ENCODE measurements at regions not wholly inside any gene's neighbourhood (a gene's known extent, or its start where the extent isn't known, plus 50 kb on each side); places are given as distances from the start of the nearest gene placed in this dataset.

DNA sequence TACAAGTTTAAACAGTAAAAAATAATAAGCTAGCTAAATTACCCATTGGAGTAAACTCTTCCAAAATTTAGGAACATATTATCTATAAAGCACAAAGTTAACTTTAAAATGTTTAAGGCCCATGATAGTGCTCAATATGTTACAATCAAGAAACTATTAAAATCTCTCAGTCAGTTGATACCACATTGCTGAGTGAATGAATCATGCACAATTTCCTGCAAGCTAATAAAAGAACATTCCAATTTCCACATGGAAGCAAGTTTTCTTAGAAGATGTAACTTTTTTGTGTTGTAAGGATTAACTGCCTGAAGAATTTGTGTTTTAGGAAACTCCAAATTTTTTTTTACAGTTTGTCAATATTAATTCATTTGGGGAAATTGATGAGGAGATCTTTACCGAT is 666.6 kb downstream of the SLITRK1 start:
- DNase-seq (ENCODE audit: low spot score) = no peak
- Histone ChIP-seq H4K20me1 (ENCODE audit: insufficient read depth, low read length) (no peaks in the 10 kb centered on the region), H2AFZ (ENCODE audit: low read length) (no peak overlapping the region), H3K36me3 (ENCODE audit: insufficient read depth, low read length) (no peaks in the 10 kb centered on the region), H3K9me3 (ENCODE audit: low read length) (no peaks in the 10 kb centered on the region), H3K79me2 (ENCODE audit: insufficient read depth, low read depth, low read length) (no peaks in the 10 kb centered on the region), H3K4me3 (ENCODE audit: low read depth, low read length, poor library complexity, severe bottlenecking) (no peak overlapping the region), H3K27ac (ENCODE audit: low read depth, low read length, poor library complexity, severe bottlenecking) (no peak overlapping the region), H3K9me2 (ENCODE audit: insufficient read depth, low read length) (no peaks in the 10 kb centered on the region), H3K4me2 (ENCODE audit: low read length) (no peak overlapping the region), H3K4me1 (ENCODE audit: insufficient read depth, low read length, poor library complexity, severe bottlenecking) (no peaks in the 10 kb centered on the region)
- BruUV-seq (replicated peaks) = no TSS peak
- ChIA-PET CTCF (ENCODE audit: unreplicated experiment) (no interaction called here), POLR2A (no interaction called here)
- intact Hi-C loops (cut with micrococcal nuclease; ENCODE audit: unreplicated experiment) = no loop called here
- no peak for TF ChIP-seq EZH2phosphoT487 (IDR thresholded peaks at IDR 0.05; ENCODE audit: borderline replicate concordance, low read depth, low read length)
- TF ChIP-seq, protein P1, sequence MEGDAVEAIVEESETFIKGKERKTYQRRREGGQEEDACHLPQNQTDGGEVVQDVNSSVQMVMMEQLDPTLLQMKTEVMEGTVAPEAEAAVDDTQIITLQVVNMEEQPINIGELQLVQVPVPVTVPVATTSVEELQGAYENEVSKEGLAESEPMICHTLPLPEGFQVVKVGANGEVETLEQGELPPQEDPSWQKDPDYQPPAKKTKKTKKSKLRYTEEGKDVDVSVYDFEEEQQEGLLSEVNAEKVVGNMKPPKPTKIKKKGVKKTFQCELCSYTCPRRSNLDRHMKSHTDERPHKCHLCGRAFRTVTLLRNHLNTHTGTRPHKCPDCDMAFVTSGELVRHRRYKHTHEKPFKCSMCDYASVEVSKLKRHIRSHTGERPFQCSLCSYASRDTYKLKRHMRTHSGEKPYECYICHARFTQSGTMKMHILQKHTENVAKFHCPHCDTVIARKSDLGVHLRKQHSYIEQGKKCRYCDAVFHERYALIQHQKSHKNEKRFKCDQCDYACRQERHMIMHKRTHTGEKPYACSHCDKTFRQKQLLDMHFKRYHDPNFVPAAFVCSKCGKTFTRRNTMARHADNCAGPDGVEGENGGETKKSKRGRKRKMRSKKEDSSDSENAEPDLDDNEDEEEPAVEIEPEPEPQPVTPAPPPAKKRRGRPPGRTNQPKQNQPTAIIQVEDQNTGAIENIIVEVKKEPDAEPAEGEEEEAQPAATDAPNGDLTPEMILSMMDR (conservative IDR thresholded peaks at IDR 0.05; ENCODE audit: low read length) = no peak

DNA sequence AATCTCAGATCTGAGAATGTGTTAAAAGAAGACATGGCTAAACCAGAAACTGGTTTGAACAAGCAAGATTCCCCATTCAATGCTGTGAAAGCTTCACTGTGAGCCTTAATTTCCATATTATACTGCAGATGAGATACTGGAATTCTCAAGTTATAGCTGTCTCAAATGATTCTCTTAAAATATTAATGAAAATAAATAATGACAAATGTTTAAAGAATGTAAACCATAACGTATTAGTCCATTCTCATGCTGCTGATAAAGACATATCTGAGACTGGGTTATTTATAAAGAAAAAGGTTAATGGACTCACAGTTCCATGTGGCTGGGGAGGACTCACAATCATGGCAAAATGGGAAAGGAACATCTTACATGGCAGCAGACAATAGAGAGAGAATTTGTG is 667.8 kb downstream of the SLITRK1 start:
- no peak overlapping the region for H2AFZ ChIP-seq (ENCODE audit: low read length)
- H3K4me2 ChIP-seq (ENCODE audit: low read length) = no peak overlapping the region
- DNase-seq (ENCODE audit: low spot score) = no peak
- H4K20me1 ChIP-seq (ENCODE audit: insufficient read depth, low read length) = no peaks in the 10 kb centered on the region
- H3K79me2 ChIP-seq (ENCODE audit: insufficient read depth, low read depth, low read length) = no peaks in the 10 kb centered on the region
- no peak overlapping the region for H3K4me3 ChIP-seq (ENCODE audit: low read depth, low read length, poor library complexity, severe bottlenecking)
- CTCF ChIA-PET (ENCODE audit: unreplicated experiment) = no interaction called here
- no peak for TF ChIP-seq EZH2phosphoT487 (IDR thresholded peaks at IDR 0.05; ENCODE audit: borderline replicate concordance, low read depth, low read length)
- TF ChIP-seq, protein P1 (conservative IDR thresholded peaks at IDR 0.05; ENCODE audit: low read length) = no peak
- intact Hi-C loops (cut with micrococcal nuclease; ENCODE audit: unreplicated experiment) = no loop called here
- H3K4me1 ChIP-seq (ENCODE audit: insufficient read depth, low read length, poor library complexity, severe bottlenecking) = no peaks in the 10 kb centered on the region
- POLR2A ChIA-PET = interaction anchor here (1.1 kb wide), 1 partner anchor 16 kb away, joined by 3 read pairs; no protein-coding TSS in a partner anchor
- no peaks in the 10 kb centered on the region for H3K9me2 ChIP-seq (ENCODE audit: insufficient read depth, low read length)
- H3K36me3 ChIP-seq (ENCODE audit: insufficient read depth, low read length) = no peaks in the 10 kb centered on the region
- no TSS peak for BruUV-seq (replicated peaks)
- H3K9me3 ChIP-seq (ENCODE audit: low read length) = no peaks in the 10 kb centered on the region
- H3K27ac ChIP-seq (ENCODE audit: low read depth, low read length, poor library complexity, severe bottlenecking) = no peak overlapping the region

DNA sequence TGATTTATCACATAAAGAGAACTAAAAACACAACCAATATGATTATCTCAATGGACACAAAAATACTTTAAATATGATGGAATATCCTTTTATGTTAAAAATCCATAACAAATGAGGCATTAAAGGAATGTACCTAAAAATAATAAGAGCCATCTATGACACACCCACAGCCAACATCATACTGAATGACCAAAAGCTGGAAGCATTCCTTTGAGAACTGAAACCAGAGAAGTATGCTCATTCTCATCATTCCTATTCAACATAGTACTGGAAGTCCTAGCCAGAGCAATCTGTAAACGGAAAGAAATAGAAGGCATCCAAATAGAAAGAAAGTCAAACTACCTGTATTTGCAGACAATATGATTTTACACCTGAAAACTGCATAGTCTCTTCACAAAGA is 671.0 kb downstream of the SLITRK1 start:
- POLR2A ChIA-PET = no interaction called here

More for the DNA sequence above, 671.0 kb downstream of the SLITRK1 start:
- Histone ChIP-seq H3K4me3 (ENCODE audit: low read depth, low read length, poor library complexity, severe bottlenecking) (no peak overlapping the region), H3K79me2 (ENCODE audit: insufficient read depth, low read depth, low read length) (no peaks in the 10 kb centered on the region), H3K4me1 (ENCODE audit: insufficient read depth, low read length, poor library complexity, severe bottlenecking) (no peaks in the 10 kb centered on the region), H3K9me2 (ENCODE audit: insufficient read depth, low read length) (no peaks in the 10 kb centered on the region), H4K20me1 (ENCODE audit: insufficient read depth, low read length) (no peaks in the 10 kb centered on the region), H2AFZ (ENCODE audit: low read length) (no peak overlapping the region), H3K36me3 (ENCODE audit: insufficient read depth, low read length) (no peaks in the 10 kb centered on the region), H3K4me2 (ENCODE audit: low read length) (no peak overlapping the region), H3K27ac (ENCODE audit: low read depth, low read length, poor library complexity, severe bottlenecking) (no peak overlapping the region), H3K9me3 (ENCODE audit: low read length) (no peaks in the 10 kb centered on the region)
- BruUV-seq (replicated peaks) = no TSS peak
- DNase-seq (ENCODE audit: low spot score) = no peak
- intact Hi-C loops (cut with micrococcal nuclease; ENCODE audit: unreplicated experiment) = no loop called here
- CTCF ChIA-PET (ENCODE audit: unreplicated experiment) = no interaction called here
- TF ChIP-seq EZH2phosphoT487 (IDR thresholded peaks at IDR 0.05; ENCODE audit: borderline replicate concordance, low read depth, low read length) = no peak
- TF ChIP-seq, protein P1 (conservative IDR thresholded peaks at IDR 0.05; ENCODE audit: low read length) = no peak
